HG03439 (cell line): ENCODE measurements at regions not wholly inside any gene's neighbourhood (a gene's known extent, or its start where the extent isn't known, plus 50 kb on each side); places are given as distances from the start of the nearest gene placed in this dataset.

Source experiments
- ATAC-seq: cut with Tn5 transposase; IDR thresholded peaks from one replicate; pipeline ENCODE4 v1.9.1; 2021; ENCODE audit warnings: mild to moderate bottlenecking, moderate library complexity; ENCODE audit not compliant: unreplicated experiment

GRCh38 chr6:91140449-91140848 is 553.6 kb upstream of the MAP3K7 start:
- no peak for ATAC-seq

DNA sequence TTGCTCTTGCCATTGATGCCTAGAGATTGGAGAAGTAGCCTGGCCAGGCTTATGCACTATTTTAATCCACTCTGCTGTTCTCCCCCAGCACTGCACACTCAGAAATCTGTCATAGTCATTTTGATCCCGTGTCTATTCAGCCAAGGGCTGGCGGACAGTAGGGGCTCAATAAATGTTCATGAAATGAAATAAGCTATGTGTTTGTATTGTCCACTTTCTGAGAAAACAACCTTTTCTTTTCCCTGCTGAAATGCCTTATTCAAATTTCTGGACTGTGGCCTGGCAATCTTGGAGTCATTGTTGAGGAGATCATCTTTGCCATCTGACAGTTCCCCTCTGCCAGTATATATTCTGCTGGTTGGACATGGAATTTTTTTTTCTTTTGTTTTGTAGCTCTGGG is 550.4 kb upstream of the MAP3K7 start:
- no peak for ATAC-seq

DNA sequence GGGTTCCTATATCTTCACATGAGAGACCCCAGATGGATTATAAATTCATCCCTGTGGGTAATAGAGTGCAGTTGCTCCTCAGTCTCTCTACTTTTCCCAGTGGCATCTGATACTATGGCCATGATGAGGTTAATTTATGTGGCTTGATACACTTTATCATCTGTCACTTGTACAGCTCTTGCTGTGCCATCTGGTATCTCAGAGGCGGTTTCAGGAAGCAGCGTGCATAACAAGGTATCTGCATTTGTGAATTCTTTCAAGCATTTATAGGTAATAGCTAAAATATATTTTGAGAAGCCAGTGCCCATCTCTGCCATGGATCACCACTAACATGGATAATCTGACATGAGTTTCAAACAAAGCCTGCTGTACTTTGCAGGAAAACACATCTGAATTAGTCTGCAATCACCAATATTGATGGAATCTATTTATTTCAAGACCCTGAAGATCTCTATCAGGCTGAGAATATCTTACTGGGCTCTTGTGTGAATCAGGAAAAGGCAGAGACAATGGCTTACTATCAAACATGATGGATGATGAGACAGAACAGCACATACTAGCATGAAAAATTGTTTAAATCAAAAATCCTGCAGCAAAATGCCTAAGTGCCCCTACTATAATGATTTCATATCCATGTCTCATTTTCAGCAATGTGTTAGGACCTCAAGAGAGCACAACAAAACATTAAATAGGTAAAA is 548.7 kb upstream of the MAP3K7 start:
- ATAC-seq = no peak

- no peak for ATAC-seq
These were observed 545.6 kb upstream of the MAP3K7 start for GRCh38 chr6:91132461-91132860.

- ATAC-seq = no peak
These were observed 543.3 kb upstream of the MAP3K7 start for GRCh38 chr6:91130126-91130525.

DNA sequence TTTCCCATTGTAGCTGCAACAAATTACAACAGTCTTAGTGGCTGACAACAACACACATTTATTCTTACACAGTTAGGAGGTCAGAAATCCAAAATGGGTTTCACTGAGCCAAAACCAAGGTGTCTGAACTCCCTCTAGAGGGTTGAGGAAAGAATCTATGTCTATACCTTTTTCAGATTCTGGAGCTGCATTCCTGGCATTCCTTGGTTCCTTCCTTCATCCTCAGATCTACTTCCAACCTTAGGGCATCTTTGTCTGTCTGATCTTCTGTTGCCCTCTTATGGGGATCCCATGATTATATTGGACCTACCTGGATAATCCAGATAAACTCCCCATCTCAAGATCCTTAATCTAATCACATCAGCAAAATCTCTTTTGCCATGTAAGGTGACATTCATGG is 540.9 kb upstream of the MAP3K7 start:
- ATAC-seq = no peak

- no peak for ATAC-seq
These were observed 540.0 kb upstream of the MAP3K7 start for GRCh38 chr6:91126876-91127275.

GRCh38 chr6:91117550-91117949 is 530.7 kb upstream of the MAP3K7 start:
- no peak for ATAC-seq

GRCh38 chr6:91114123-91114708 is 527.3 kb upstream of the MAP3K7 start:
- no peak for ATAC-seq

- no peak for ATAC-seq
These were observed 519.2 kb upstream of the MAP3K7 start for GRCh38 chr6:91106083-91106482.

DNA sequence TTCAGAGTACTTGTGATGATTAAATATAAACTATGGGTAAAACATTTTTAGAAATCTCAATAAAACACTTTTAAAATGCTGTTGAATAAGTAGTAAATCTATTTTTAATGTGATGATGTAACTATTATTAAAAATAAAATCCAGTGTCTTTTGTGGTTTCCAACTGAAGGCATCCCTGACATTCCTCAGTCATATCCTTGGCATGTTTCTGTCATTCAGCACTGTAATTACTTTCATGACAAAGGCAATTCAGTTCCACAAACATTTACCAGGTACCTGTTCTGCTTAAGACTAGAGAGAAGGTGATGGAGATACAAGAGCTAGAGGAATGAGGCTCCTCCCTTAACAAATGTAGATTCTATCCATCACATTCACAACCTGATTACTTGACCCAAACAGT is 518.7 kb upstream of the MAP3K7 start:
- no peak for ATAC-seq

DNA sequence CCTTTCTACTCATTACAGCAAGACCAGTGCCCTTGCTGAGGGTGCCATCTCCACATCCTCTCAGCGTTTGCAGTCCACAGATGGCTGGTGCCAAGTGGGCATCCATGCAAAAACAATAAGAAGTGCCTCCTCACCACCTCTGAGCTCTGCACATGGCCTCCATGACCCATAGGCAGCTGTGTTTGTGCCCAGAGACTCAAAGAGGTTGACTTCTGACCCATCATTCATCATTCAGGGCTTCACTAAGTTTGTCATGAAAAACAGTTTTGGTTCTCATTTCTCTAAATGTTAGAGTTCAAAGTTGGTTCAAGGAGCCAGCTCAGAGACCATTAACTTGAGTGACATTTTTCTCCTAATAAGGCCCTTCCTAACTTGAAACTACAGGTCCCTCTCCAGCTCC is 512.6 kb upstream of the MAP3K7 start:
- ATAC-seq = no peak

DNA sequence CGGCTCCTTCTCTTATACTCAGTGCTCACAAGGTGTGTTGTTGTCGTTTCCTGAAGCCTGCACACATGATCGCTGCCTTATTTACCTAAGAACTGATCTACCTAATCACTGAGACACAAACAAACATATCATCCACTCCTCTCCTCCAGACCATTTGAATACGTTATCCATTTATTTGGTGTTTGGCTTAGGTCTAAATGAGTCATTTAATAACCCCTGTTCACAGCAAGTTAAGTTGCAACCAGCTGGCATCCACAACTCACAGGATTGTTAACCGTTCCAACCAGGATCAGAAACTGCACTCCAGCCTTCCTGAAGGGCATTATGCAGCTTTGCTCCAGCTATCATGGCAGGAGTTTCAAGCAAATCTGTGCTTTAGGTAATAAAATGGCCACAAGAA is 511.1 kb upstream of the MAP3K7 start:
- no peak for ATAC-seq

DNA sequence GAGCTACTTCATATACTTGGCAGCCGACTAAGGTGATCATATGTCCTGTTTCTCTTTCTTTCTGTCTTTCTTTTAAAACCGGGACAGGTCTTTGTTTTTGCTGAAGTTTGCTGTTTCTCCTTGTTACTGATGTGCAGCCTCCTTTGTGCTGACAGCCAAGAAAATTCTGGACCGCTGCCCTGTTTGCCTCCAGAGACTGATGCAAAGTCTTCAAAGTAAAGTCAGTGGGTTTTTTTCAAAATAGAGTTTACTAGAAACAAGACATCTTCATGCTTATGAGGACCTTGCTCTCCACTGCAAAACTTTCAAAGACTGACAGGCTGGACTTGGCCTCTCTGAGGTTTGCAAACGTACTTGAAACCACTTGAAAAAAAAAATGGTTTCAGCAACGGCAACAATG is 510.5 kb upstream of the MAP3K7 start:
- ATAC-seq = no peak

DNA sequence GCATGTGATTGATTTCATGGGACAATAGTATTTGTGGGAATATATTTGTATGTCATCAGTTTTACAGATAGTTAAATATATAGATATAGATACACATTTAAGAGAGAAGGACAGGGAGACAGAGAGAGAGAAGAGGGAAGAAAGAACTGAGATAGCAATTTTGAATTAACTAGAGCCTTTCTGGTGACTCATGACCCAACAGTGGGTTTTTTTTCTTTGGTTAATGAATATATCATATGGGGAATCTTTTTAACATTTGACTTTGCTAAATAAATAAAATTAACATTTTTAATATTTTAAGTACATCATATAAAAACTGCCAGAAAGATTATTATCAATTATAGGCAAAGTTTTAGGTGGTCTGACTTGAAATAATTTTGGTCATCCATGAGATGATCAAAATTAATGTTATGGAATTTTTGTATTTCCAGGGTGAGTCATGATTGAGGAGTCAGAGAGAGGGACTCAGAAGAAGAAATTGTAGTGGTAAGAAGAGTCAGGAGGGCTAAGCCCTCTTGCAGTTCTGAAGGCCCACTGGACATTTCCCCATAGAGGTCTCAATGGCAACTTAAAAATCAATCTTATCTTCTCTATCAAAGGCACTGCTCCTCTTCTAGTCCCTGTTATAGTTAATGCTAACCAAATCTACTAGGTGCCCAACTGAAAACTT is 508.1 kb upstream of the MAP3K7 start:
- no peak for ATAC-seq

- no peak for ATAC-seq
These were observed 507.5 kb upstream of the MAP3K7 start for GRCh38 chr6:91094341-91094740.

- ATAC-seq = no peak
These were observed 502.1 kb upstream of the MAP3K7 start for GRCh38 chr6:91088976-91089375.

GRCh38 chr6:91088515-91088914 is 501.6 kb upstream of the MAP3K7 start:
- no peak for ATAC-seq

DNA sequence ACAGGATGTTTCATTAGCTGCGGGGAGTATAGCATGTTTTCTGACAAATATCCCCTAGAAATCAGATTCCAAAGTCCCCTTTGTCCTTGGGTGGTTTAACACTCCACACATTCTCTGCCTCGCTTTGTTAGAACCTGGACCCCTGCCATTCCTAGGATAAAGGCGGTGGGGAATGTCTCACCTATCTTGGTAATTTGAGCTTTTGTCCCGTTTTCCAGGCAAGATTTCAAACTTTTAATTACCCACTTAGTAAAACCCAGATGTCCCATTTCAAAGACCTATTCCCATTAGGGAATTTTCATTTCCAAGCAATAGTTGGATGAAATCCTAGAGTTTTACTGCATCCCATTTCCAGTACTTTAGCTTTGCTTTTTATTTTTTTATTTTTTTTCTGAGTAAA is 501.0 kb upstream of the MAP3K7 start:
- ATAC-seq = no peak

DNA sequence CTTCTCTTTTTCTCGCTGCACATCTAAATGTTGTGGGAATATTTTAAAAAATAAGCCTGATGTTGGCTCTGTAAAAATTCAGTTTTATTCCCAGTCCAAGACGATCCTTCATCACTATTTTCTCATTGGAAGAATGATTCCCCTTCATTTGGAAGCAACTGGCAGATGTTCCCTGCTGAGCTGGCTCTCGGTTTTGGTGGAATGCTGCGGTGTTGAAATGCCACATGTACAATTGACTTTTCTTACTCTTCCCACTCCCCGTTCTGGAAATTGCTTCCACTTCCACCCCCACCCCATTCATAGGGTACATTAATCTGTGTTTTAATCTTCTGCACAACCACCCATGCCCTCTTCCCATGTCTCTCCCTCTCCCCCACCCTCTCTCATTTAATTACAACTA is 496.3 kb upstream of the MAP3K7 start:
- ATAC-seq = no peak

DNA sequence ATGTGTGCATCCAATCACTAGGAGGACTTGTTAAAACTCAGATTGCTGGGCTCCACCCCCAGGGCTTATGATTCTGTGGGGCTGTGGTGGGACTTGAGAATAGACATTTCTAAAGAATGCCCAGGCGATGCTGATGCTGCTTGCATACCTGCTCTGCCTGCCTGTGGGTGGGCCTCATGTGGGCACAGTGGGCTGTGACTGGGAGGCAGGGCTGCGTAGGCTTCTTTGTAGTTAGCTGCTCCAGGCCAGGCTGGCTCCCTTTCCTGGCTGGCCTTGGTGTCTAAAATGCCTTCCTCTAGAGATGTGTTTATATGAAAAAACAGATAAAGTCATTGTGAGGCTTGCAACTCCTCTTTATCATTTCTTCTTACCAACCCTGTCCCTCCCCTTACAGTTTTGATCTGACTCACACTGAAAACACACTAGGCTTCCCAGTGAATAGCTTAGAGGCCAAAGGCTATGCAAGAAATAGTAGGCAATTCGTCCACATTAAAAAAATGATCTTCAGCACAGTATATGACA is 495.5 kb upstream of the MAP3K7 start:
- ATAC-seq = no peak

GRCh38 chr6:91081452-91082067 is 494.7 kb upstream of the MAP3K7 start:
- no peak for ATAC-seq
